ENCODE measurements at regions not wholly inside any gene's neighbourhood (a gene's known extent, or its start where the extent isn't known, plus 50 kb on each side); places are given as distances from the start of the nearest gene placed in this dataset.

GRCh38 chr6:137738931-137739504 is 128.0 kb upstream of the TNFAIP3 start:
- SMC1A ChIA-PET (ENCODE audit: uncharacterized antibody, unreplicated experiment) = interaction anchor here (0.7 to 4.3 kb wide), 6 partner anchors 9 to 30 kb away, joined by 3 to 22 read pairs (median 4); no protein-coding TSS in a partner anchor
- FAIRE-seq = no peak
- no peaks in the 10 kb centered on the region for H3K79me2 ChIP-seq (ENCODE audit: control insufficient read depth, insufficient read depth, low read length)
- H3K4me3 ChIP-seq = no peak overlapping the region
- RAD21 ChIA-PET (ENCODE audit: unreplicated experiment) = interaction anchor here (1.4 kb wide), 1 partner anchor 15 kb away, joined by 3 read pairs; no protein-coding TSS in a partner anchor
- H4K20me1 ChIP-seq (ENCODE audit: control insufficient read depth, insufficient read depth) = no peaks in the 10 kb centered on the region
- H3K4me2 ChIP-seq (ENCODE audit: control insufficient read depth, insufficient read depth) = no peak overlapping the region
- H3K9me3 ChIP-seq (replicated peaks; ENCODE audit: control insufficient read depth, insufficient read depth, low read length) = no peaks in the 10 kb centered on the region; the same call in 2 of the 3 replicates
- H3K27me3 ChIP-seq (replicated peaks in 1 of 2; ENCODE audit: control insufficient read depth in 2 of 2, insufficient read depth in 2 of 2, low read length in 1 of 2) = no peaks in the 10 kb centered on the region
- intact Hi-C loops (cut with micrococcal nuclease; ENCODE audit: unreplicated experiment) = no loop called here
- no peak overlapping the region for H3K27ac ChIP-seq (ENCODE audit: control insufficient read depth, insufficient read depth)
- in situ Hi-C loops (cut with MboI) = no loop called here
- BruUV-seq (replicated peaks) = no TSS peak
- TF ChIP-seq RBBP5 (conservative IDR thresholded peaks at IDR 0.05) (no peak), ATF3 (IDR thresholded peaks at IDR 0.05; ENCODE audit: borderline replicate concordance, extremely low read depth, low read depth, low read length) (no peak), HDAC6 (IDR thresholded peaks at IDR 0.05; ENCODE audit: unreplicated experiment) (no peak), IRF4 (IDR thresholded peaks at IDR 0.05; ENCODE audit: low read depth, low read length) (no peak), IRF3 (IDR thresholded peaks at IDR 0.05) (no peak), SMAD5 (IDR thresholded peaks at IDR 0.05; ENCODE audit: low read depth) (no peak), SPI1 (IDR thresholded peaks at IDR 0.05; ENCODE audit: borderline replicate concordance, insufficient read depth, low read depth, low read length) (no peak), TCF12 (IDR thresholded peaks at IDR 0.05; ENCODE audit: low read depth, low read length) (no peak), PRDM15 (CRISPR knock-in tag; IDR thresholded peaks at IDR 0.05) (no peak), HDGF (IDR thresholded peaks at IDR 0.05) (no peak), POLR2AphosphoS5 (IDR thresholded peaks at IDR 0.05; ENCODE audit: low read length) (no peak), YY1 (IDR thresholded peaks at IDR 0.05; ENCODE audit: low read depth, low read length) (no peak), BCL11A (IDR thresholded peaks at IDR 0.05; ENCODE audit: low read depth, low read length) (no peak), TAF1 (IDR thresholded peaks at IDR 0.05; ENCODE audit: borderline replicate concordance, low read depth, low read length) (no peak), ESRRA (IDR thresholded peaks at IDR 0.05; ENCODE audit: low read length) (no peak)
- no peak for DNase-seq (ENCODE audit: low read depth, low spot score)
- ATAC-seq = no peak
- WGBS (ENCODE audit: insufficient coverage, insufficient replicate concordance, low lambda C conversion rate, missing lambda C conversion rate) = 83% methylated on average over 4 of the region's 4 CpGs
- H3K4me1 ChIP-seq (ENCODE audit: control insufficient read depth, insufficient read depth, low read length) = peaks cover 12% of the 10 kb centered on the region
- no peak overlapping the region for H3K9ac ChIP-seq (ENCODE audit: control insufficient read depth, insufficient read depth, low read length)
- H3K36me3 ChIP-seq (ENCODE audit: control insufficient read depth in 2 of 2, insufficient read depth in 2 of 2, low read length in 1 of 2) = no peaks in the 10 kb centered on the region
- POLR2A ChIA-PET = interaction anchor here (1.7 kb wide), 1 partner anchor 9 kb away, joined by 4 read pairs; no protein-coding TSS in a partner anchor
- CTCF ChIA-PET = interaction anchor here (0.6 to 1.0 kb wide), 2 partner anchors 33 to 474 kb away, joined by 3 read pairs; no protein-coding TSS in a partner anchor
- no peak overlapping the region for H2AFZ ChIP-seq (ENCODE audit: control insufficient read depth, low read depth, low read length)
